Gastrocnemius medialis (tissue), 4 donors: ENCODE measurements at regions not wholly inside any gene's neighbourhood (a gene's known extent, or its start where the extent isn't known, plus 50 kb on each side); places are given as distances from the start of the nearest gene placed in this dataset.

ENCODE experiments used
- POLR2A ChIP-seq, 2 donors: fragments of 450-650 bp; IDR thresholded peaks; one replicate each; pipeline ENCODE4 v1.6.1; 2017; ENCODE audit warnings: antibody characterized with exemption in 2 of 2, mild to moderate bottlenecking in 2 of 2, moderate library complexity in 2 of 2
- TF ChIP-seq, protein P1 (sequence below), 5 experiments: fragments of 450-650 bp in 3 of 5; fragments of 200-600 bp in 2 of 5; sonication (generic) in 2 of 5; IDR thresholded peaks in 4 of 5; conservative IDR thresholded peaks in 1 of 5; 1 replicate in 4 of 5; 2 replicates in 1 of 5; pipeline ENCODE4 v1.5.1; 2016 to 2019; ENCODE audit warnings: antibody characterized with exemption in 5 of 5, mild to moderate bottlenecking in 3 of 5, moderate library complexity in 3 of 5

- TF ChIP-seq, protein P1, sequence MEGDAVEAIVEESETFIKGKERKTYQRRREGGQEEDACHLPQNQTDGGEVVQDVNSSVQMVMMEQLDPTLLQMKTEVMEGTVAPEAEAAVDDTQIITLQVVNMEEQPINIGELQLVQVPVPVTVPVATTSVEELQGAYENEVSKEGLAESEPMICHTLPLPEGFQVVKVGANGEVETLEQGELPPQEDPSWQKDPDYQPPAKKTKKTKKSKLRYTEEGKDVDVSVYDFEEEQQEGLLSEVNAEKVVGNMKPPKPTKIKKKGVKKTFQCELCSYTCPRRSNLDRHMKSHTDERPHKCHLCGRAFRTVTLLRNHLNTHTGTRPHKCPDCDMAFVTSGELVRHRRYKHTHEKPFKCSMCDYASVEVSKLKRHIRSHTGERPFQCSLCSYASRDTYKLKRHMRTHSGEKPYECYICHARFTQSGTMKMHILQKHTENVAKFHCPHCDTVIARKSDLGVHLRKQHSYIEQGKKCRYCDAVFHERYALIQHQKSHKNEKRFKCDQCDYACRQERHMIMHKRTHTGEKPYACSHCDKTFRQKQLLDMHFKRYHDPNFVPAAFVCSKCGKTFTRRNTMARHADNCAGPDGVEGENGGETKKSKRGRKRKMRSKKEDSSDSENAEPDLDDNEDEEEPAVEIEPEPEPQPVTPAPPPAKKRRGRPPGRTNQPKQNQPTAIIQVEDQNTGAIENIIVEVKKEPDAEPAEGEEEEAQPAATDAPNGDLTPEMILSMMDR (IDR thresholded peaks at IDR 0.05 in 4 of 5, conservative IDR thresholded peaks at IDR 0.05 in 1 of 5), result no peak
- no peak for TF ChIP-seq POLR2A (IDR thresholded peaks at IDR 0.05)
These were observed 292.2 kb downstream of the BCHE start for GRCh38 chr3:165545059-165545458.
